GM23248 (cell line): ENCODE measurements at regions not wholly inside any gene's neighbourhood (a gene's known extent, or its start where the extent isn't known, plus 50 kb on each side); places are given as distances from the start of the nearest gene placed in this dataset.

Experiments used
- DNase-seq: peaks from one replicate; pipeline ENCODE4 v3.0.0-alpha.2; 2015
- H2AFZ ChIP-seq: fragments of 200-600 bp; sonication (generic); 2 replicates; pipeline ENCODE4 v1.6.1; 2016; ENCODE audit warnings: antibody characterized with exemption
- H3F3A ChIP-seq: fragments of 200-600 bp; sonication (generic); 2 replicates; pipeline ENCODE4 v1.6.1; 2016; ENCODE audit warnings: mild to moderate bottlenecking, antibody characterized with exemption, mixed run types; ENCODE audit not compliant: insufficient read depth
- H3K27ac ChIP-seq: fragments of 200-600 bp; sonication (generic); 2 replicates; pipeline ENCODE4 v1.5.1; 2016; ENCODE audit warnings: mild to moderate bottlenecking
- H3K27me3 ChIP-seq: fragments of 200-600 bp; sonication (generic); replicated peaks from 2 replicates; pipeline ENCODE4 v1.6.1; 2016; ENCODE audit warnings: mild to moderate bottlenecking; ENCODE audit not compliant: insufficient read depth
- H3K36me3 ChIP-seq: fragments of 200-600 bp; sonication (generic); 2 replicates; pipeline ENCODE4 v1.6.1; 2016; ENCODE audit warnings: low read depth, mild to moderate bottlenecking
- H3K4me1 ChIP-seq: fragments of 200-600 bp; sonication (generic); 2 replicates; pipeline ENCODE4 v1.6.1; 2016; ENCODE audit warnings: mild to moderate bottlenecking; ENCODE audit not compliant: insufficient read depth
- H3K4me2 ChIP-seq: fragments of 200-600 bp; sonication (generic); one replicate; pipeline ENCODE4 v1.6.1; 2016; ENCODE audit warnings: mild to moderate bottlenecking; ENCODE audit not compliant: unreplicated experiment
- H3K4me3 ChIP-seq: fragments of 200-600 bp; sonication (generic); 2 replicates; pipeline ENCODE4 v1.5.1; 2016; ENCODE audit warnings: mild to moderate bottlenecking
- H3K79me2 ChIP-seq: fragments of 200-600 bp; sonication (generic); 2 replicates; pipeline ENCODE4 v1.6.1; 2016; ENCODE audit warnings: mild to moderate bottlenecking; ENCODE audit not compliant: insufficient read depth
- H3K9ac ChIP-seq: fragments of 200-600 bp; sonication (generic); 2 replicates; pipeline ENCODE4 v1.6.1; 2016; ENCODE audit warnings: mild to moderate bottlenecking
- H3K9me2 ChIP-seq: fragments of 200-600 bp; sonication (generic); 2 replicates; pipeline ENCODE4 v1.6.1; 2016; ENCODE audit warnings: mixed run types, mild to moderate bottlenecking, moderate library complexity; ENCODE audit not compliant: insufficient read depth
- H3K9me3 ChIP-seq: fragments of 200-600 bp; sonication (generic); one replicate; pipeline ENCODE4 v1.6.1; 2017; ENCODE audit warnings: low read depth
- H4K20me1 ChIP-seq: fragments of 200-600 bp; sonication (generic); 2 replicates; pipeline ENCODE4 v1.6.0; 2016; ENCODE audit not compliant: insufficient read depth
- EZH2 ChIP-seq: fragments of 200-600 bp; sonication (generic); IDR thresholded peaks from 2 replicates; pipeline ENCODE4 v1.6.1; 2018; ENCODE audit warnings: antibody characterized with exemption, mild to moderate bottlenecking; ENCODE audit not compliant: insufficient read depth, poor library complexity, severe bottlenecking
- EZH2phosphoT487 ChIP-seq: fragments of 200-600 bp; sonication (generic); IDR thresholded peaks from 2 replicates; pipeline ENCODE4 v1.6.1; 2018; ENCODE audit warnings: antibody characterized with exemption, moderate library complexity, mild to moderate bottlenecking, low read depth; ENCODE audit not compliant: insufficient read depth
- WGBS, 2 experiments: methylation state at CpG; one replicate each; pipeline ENCODE4 v1.1.6; 2015 to 2017; ENCODE audit warnings: low lambda C conversion rate in 2 of 2, low coverage in 1 of 2; ENCODE audit errors: missing lambda C conversion rate in 2 of 2; 5-methylcytosine and 5-hydroxymethylcytosine counted together
- in situ Hi-C: fragments of 300-500 bp; cut with MboI; formaldehyde crosslinking; loops from 2 replicates; pipeline ENCODE4 v1.15.0; 2020

- in situ Hi-C loops: no loop called here
- no peak for DNase-seq
- H2AFZ ChIP-seq: no peak overlapping the region
These were observed 448.8 kb downstream of the TXNL1 start for GRCh38 chr18:56189615-56190014.

GRCh38 chr18:56188529-56189275 is 449.7 kb downstream of the TXNL1 start:
- 86 to 87% methylated on average over 9 of the region's 9 CpGs for WGBS, 2 experiments
- TF ChIP-seq EZH2: no peak
- TF ChIP-seq EZH2phosphoT487: no peak
- no peaks in the 10 kb centered on the region for H3K4me1 ChIP-seq

More at GRCh38 chr18:56189615-56190014, 448.8 kb downstream of the TXNL1 start:
- Histone ChIP-seq H3K36me3 (no peaks in the 10 kb centered on the region), H3K27me3 (no peaks in the 10 kb centered on the region), H3K4me1 (no peaks in the 10 kb centered on the region), H3K79me2 (no peaks in the 10 kb centered on the region), H3K9ac (no peak overlapping the region), H3K9me2 (no peaks in the 10 kb centered on the region), H3K4me2 (no peak overlapping the region), H3K9me3 (no peaks in the 10 kb centered on the region), H3K4me3 (no peak overlapping the region), H4K20me1 (no peaks in the 10 kb centered on the region), H3K27ac (no peak overlapping the region), H3F3A (no peaks in the 10 kb centered on the region)
- no peak for TF ChIP-seq EZH2
- TF ChIP-seq EZH2phosphoT487: no peak
- 96% methylated on average over 20 of the region's 20 CpGs for WGBS, 2 experiments

GRCh38 chr18:56186319-56186718 is 452.1 kb downstream of the TXNL1 start:
- H3F3A ChIP-seq: no peaks in the 10 kb centered on the region
- no peak overlapping the region for H3K4me2 ChIP-seq
- in situ Hi-C loops: no loop called here
- H3K27ac ChIP-seq: no peak overlapping the region
- TF ChIP-seq EZH2 (no peak), EZH2phosphoT487 (no peak)
- H3K27me3 ChIP-seq: no peaks in the 10 kb centered on the region
- H3K4me1 ChIP-seq: no peaks in the 10 kb centered on the region
- H3K9ac ChIP-seq: no peak overlapping the region
- 74 to 87% methylated on average over 2 of the region's 2 CpGs for WGBS, 2 experiments
- H3K4me3 ChIP-seq: no peak overlapping the region
- no peaks in the 10 kb centered on the region for H3K36me3 ChIP-seq
- no peak overlapping the region for H2AFZ ChIP-seq
- no peaks in the 10 kb centered on the region for H3K9me2 ChIP-seq
- no peaks in the 10 kb centered on the region for H3K79me2 ChIP-seq
- H4K20me1 ChIP-seq: no peaks in the 10 kb centered on the region
- no peak for DNase-seq
- H3K9me3 ChIP-seq: no peaks in the 10 kb centered on the region

More at GRCh38 chr18:56188529-56189275, 449.7 kb downstream of the TXNL1 start:
- Histone ChIP-seq H3K4me2 (no peak overlapping the region), H3K27me3 (no peaks in the 10 kb centered on the region), H3K9me2 (no peaks in the 10 kb centered on the region), H3K4me3 (no peak overlapping the region), H3K79me2 (no peaks in the 10 kb centered on the region), H4K20me1 (no peaks in the 10 kb centered on the region), H3K27ac (no peak overlapping the region), H3K36me3 (no peaks in the 10 kb centered on the region), H3F3A (no peaks in the 10 kb centered on the region), H3K9ac (no peak overlapping the region), H3K9me3 (no peaks in the 10 kb centered on the region), H2AFZ (no peak overlapping the region)
- in situ Hi-C loops: no loop called here
- DNase-seq: no peak

GRCh38 chr18:56185126-56185525 is 453.3 kb downstream of the TXNL1 start:
- H3K4me2 ChIP-seq: no peak overlapping the region
- H3K9me3 ChIP-seq: no peaks in the 10 kb centered on the region
- no peaks in the 10 kb centered on the region for H3K36me3 ChIP-seq
- H3K4me1 ChIP-seq: no peaks in the 10 kb centered on the region
- H3K27me3 ChIP-seq: no peaks in the 10 kb centered on the region
- no peak overlapping the region for H3K27ac ChIP-seq
- H3F3A ChIP-seq: no peaks in the 10 kb centered on the region
- no peak overlapping the region for H3K9ac ChIP-seq
- H4K20me1 ChIP-seq: no peaks in the 10 kb centered on the region
- H3K4me3 ChIP-seq: no peak overlapping the region
- DNase-seq: no peak
- in situ Hi-C loops: no loop called here
- no peaks in the 10 kb centered on the region for H3K79me2 ChIP-seq
- no peaks in the 10 kb centered on the region for H3K9me2 ChIP-seq
- TF ChIP-seq EZH2 (no peak), EZH2phosphoT487 (no peak)
- WGBS, 2 experiments: 81 to 90% methylated on average over 5 of the region's 5 CpGs
- H2AFZ ChIP-seq: no peak overlapping the region
